ENCODE measurements at regions not wholly inside any gene's neighbourhood (a gene's known extent, or its start where the extent isn't known, plus 50 kb on each side); places are given as distances from the start of the nearest gene placed in this dataset.

DNA sequence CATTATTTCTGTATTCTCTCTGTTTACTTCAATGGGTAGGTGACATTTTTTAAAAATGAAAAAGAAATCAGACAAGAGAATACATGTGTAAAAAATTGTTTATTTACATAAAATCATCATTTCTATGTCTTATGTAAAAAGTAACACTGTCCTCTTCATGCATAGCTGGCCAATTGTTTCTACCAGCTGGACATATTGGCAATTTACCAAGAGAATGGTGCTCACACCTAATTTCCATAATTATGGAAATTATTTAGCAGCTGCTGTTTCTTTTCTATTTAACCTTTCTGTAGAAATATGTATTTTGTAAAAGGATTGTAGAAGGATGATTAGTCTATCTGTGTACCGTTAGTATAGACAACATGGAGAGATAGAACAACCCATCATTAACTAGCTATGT lies 791.9 kb downstream of the TRIB2 start:
- no peak for TF ChIP-seq EZH2phosphoT487 (IDR thresholded peaks at IDR 0.05; ENCODE audit: insufficient read depth, low read depth)
- TF ChIP-seq EZH2 (IDR thresholded peaks at IDR 0.05; ENCODE audit: insufficient read depth, poor library complexity, severe bottlenecking) = no peak

Data from GM23248 (cell line).